Esophagus muscularis mucosa (tissue), 3 donors: ENCODE measurements at regions not wholly inside any gene's neighbourhood (a gene's known extent, or its start where the extent isn't known, plus 50 kb on each side); places are given as distances from the start of the nearest gene placed in this dataset.

ENCODE experiments used
- POLR2AphosphoS5 ChIP-seq, 2 donors: sonication (generic); formaldehyde crosslinking; IDR thresholded peaks; one replicate each; pipeline ENCODE4 v1.6.1; 2017; ENCODE audit warnings: antibody characterized with exemption in 2 of 2
- TF ChIP-seq, protein P1 (sequence below), 3 experiments: fragments of 200-600 bp in 2 of 3; fragments of 450-650 bp in 1 of 3; sonication (generic) in 2 of 3; IDR thresholded peaks; one replicate each; pipeline ENCODE4 v1.5.1; 2017 to 2019; ENCODE audit warnings: antibody characterized with exemption in 3 of 3, mild to moderate bottlenecking in 2 of 3, moderate library complexity in 1 of 3

DNA sequence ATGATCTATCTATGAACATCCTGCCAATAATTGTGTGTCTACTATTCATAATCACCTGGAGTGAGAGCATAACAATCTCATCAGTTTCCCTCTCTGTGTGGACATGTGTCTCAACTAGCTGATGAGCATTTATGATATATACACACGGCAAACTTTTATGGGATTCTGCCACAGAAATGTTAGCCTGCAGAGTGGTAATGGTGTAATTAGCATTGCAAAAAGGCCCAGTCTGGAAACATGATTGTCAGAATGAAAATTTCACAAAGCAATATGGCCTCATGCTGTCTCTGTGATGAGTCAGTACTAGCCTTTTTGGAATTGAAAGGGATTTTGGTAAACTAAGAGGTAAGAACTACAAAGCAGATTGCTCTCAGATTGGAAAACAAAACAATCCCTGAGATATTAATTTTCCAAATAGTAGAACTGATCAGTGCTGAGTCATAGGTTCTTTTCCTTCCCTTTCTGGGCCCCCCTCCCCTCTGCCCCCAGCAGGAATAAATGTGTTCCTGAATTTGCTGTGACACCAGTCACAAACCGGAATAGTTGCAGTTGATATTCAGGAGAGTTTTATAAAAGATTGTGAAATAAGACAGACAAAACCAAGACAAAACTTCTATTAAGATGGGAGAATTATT, 189.2 kb downstream of the OSR1 start:
- TF ChIP-seq, protein P1, sequence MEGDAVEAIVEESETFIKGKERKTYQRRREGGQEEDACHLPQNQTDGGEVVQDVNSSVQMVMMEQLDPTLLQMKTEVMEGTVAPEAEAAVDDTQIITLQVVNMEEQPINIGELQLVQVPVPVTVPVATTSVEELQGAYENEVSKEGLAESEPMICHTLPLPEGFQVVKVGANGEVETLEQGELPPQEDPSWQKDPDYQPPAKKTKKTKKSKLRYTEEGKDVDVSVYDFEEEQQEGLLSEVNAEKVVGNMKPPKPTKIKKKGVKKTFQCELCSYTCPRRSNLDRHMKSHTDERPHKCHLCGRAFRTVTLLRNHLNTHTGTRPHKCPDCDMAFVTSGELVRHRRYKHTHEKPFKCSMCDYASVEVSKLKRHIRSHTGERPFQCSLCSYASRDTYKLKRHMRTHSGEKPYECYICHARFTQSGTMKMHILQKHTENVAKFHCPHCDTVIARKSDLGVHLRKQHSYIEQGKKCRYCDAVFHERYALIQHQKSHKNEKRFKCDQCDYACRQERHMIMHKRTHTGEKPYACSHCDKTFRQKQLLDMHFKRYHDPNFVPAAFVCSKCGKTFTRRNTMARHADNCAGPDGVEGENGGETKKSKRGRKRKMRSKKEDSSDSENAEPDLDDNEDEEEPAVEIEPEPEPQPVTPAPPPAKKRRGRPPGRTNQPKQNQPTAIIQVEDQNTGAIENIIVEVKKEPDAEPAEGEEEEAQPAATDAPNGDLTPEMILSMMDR (IDR thresholded peaks at IDR 0.05) = no peak
- no peak for TF ChIP-seq POLR2AphosphoS5 (IDR thresholded peaks at IDR 0.05)
